MM.1S (cell line): ENCODE measurements at regions not wholly inside any gene's neighbourhood (a gene's known extent, or its start where the extent isn't known, plus 50 kb on each side); places are given as distances from the start of the nearest gene placed in this dataset.

Experiments
- CTCF ChIP-seq: fragments of 300-600 bp; sonication (generic); IDR thresholded peaks from 2 replicates; pipeline ENCODE4 v1.5.1; 2016; ENCODE audit warnings: antibody characterized with exemption, low read length, mixed read lengths
- EZH2 ChIP-seq: fragments of 300-600 bp; sonication (generic); optimal IDR thresholded peaks from 2 replicates; pipeline ENCODE3; 2017; ENCODE audit warnings: low read depth, mild to moderate bottlenecking, antibody characterized with exemption, low read length, mixed read lengths
- EZH2phosphoT487 ChIP-seq: fragments of 300-600 bp; sonication (generic); IDR thresholded peaks from 2 replicates; pipeline ENCODE4 v1.6.1; 2018; ENCODE audit warnings: antibody characterized with exemption, low read length

DNA sequence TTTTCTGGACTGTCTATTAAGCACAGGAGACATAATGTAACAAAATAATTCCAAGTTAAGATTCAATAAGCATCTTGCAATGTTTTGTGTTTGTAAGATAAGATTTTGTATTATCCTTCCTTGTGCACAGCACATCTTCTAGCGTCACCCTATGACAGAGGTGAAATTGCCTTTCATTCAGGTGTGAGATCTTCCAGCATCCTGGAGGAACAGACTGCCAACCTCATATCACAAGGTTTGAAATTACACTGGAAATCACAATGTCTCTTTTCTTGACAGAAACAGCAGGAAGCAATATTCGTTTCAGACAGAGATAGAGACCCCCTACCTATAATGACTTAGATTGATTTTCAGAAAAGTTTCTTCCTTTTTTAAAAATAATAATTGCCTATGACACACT is 668.6 kb downstream of the GABRG1 start:
- TF ChIP-seq CTCF (no peak), EZH2phosphoT487 (no peak), EZH2 (no peak)
